ENCODE measurements at regions not wholly inside any gene's neighbourhood (a gene's known extent, or its start where the extent isn't known, plus 50 kb on each side); places are given as distances from the start of the nearest gene placed in this dataset.
A peak's percentile ranks its signal among the peaks of the same experiment; 100 is the strongest.

DNA sequence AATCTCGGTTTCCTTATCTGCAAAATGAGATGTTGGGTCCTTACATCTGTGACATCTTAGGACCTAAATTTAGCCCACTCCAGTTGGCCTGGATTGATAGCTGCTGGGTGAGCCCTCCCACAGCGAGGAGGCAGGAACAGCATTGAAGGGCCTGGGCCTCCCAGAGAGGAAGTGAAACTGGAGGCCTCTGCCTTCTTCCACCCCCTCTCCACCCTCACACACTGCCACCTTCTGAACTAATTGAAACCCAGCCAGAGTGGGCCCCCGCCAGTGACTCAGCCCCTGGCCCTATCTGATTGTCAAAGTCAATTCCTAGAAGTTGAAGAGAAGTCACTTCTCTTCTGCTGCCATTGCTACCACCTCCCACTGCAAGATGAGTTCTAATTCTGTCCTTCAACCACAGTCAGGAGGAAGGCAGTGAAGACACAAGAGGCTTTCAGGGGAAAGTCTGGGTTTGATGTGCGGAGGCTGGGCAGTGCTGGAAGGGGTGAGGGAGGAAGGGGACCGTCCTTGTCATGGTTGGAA lies 55.2 kb upstream of the NEK6 start:
- H3K27me3 Mint-ChIP-seq, result no peaks in the 10 kb centered on the region
- peaks cover 13 to 36% of the 10 kb centered on the region in 2 donors for H3K4me1 ChIP-seq (ENCODE audit: control insufficient read depth in 2 of 2, insufficient read depth in 2 of 2, low read length in 2 of 2)
- H3K9me3 ChIP-seq (ENCODE audit: control insufficient read depth in 2 of 3, low read length in 3 of 3), result no peaks in the 10 kb centered on the region
- ATAC-seq (peak; percentile 96), DNase-seq (peak in 4 of 9 donors; percentile 5 to 85 (median 22))
- H3K36me3 ChIP-seq (ENCODE audit: control insufficient read depth in 2 of 3, insufficient read depth in 3 of 3, low read length in 3 of 3), result no peaks in the 10 kb centered on the region
- H3K27me3 ChIP-seq (ENCODE audit: control insufficient read depth in 2 of 2, insufficient read depth in 2 of 2, low read length in 2 of 2), result no peaks in the 10 kb centered on the region
- intact Hi-C loops (cut with micrococcal nuclease), result loop anchor here in 1 of 2 donors (1.0 to 5.0 kb wide), 2 partner anchors 14 to 55 kb away; partner anchors contain the start of gene NEK6
- ChIA-PET POLR2A (no interaction called here), CTCF (no interaction called here)
- peak overlapping the region in 9 of 10 donors; percentile 23 to 81 (median 42) for H3K4me3 Mint-ChIP-seq
- H3K4me1 Mint-ChIP-seq, result peaks cover 6 to 70% (median 24%) of the 10 kb centered on the region in 7 donors
- peaks cover 0 to 23% (median 0%) of the 10 kb centered on the region in 5 donors for H3K36me3 Mint-ChIP-seq
- no peak overlapping the region for H3K4me3 ChIP-seq (ENCODE audit: low read length)
- peaks cover 0 to 5% (median 0%) of the 10 kb centered on the region in 11 donors for H3K9me3 Mint-ChIP-seq
- no peak overlapping the region for H3K27ac ChIP-seq (ENCODE audit: low read depth, low read length)
- H3K27ac Mint-ChIP-seq, result peak overlapping the region; percentile 12 to 93 (median 57)

DNA sequence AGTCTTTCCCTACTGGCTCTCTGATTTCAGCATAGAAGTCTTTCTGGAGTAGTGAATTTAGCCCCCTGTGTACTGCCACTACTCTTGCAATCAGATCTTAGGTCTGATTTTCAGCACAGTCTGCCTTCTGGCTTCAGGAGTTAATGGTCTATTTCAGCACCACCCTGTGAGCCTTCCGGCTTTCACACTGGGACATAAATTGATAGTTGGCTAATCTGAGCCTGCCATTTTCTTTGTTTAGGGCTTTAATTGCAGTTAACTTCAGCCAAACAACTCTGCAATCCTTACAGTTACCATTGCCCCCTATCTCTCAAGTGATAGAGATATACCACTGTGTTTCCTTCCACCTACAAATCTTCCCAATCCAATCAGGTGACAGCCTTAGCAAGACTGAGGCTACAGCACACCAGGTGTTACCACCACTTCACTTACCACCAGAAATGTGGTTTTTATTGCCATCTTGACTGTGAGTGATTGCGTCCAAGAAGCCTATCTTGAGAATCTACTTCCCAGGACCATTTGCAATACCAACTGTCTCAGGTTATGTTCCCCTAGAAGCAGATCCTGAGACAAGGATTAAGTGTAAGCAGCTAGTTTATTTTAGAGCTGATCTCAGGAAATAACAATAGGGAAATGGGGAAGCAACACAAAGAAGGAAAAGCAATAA lies 51.9 kb upstream of the NEK6 start:
- no peak overlapping the region for H3K4me3 Mint-ChIP-seq
- Histone ChIP-seq H3K4me1 (ENCODE audit: control insufficient read depth in 2 of 2, insufficient read depth in 2 of 2, low read length in 2 of 2) (peaks cover 13 to 52% of the 10 kb centered on the region in 2 donors), H3K27ac (ENCODE audit: low read depth, low read length) (no peak overlapping the region), H3K36me3 (ENCODE audit: control insufficient read depth in 2 of 3, insufficient read depth in 3 of 3, low read length in 3 of 3) (no peaks in the 10 kb centered on the region), H3K27me3 (ENCODE audit: control insufficient read depth in 2 of 2, insufficient read depth in 2 of 2, low read length in 2 of 2) (no peaks in the 10 kb centered on the region), H3K9me3 (ENCODE audit: control insufficient read depth in 2 of 3, low read length in 3 of 3) (no peaks in the 10 kb centered on the region), H3K4me3 (ENCODE audit: low read length) (no peak overlapping the region)
- H3K27me3 Mint-ChIP-seq, result no peaks in the 10 kb centered on the region
- DNase-seq (no peak), ATAC-seq (no peak)
- H3K4me1 Mint-ChIP-seq, result peaks cover 15 to 79% (median 31%) of the 10 kb centered on the region in 7 donors
- ChIA-PET CTCF (no interaction called here), POLR2A (no interaction called here)
- H3K36me3 Mint-ChIP-seq, result peaks cover 0 to 24% (median 0%) of the 10 kb centered on the region in 5 donors
- H3K27ac Mint-ChIP-seq, result no peak overlapping the region
- peaks cover 0 to 7% (median 0%) of the 10 kb centered on the region in 11 donors for H3K9me3 Mint-ChIP-seq
- intact Hi-C loops (cut with micrococcal nuclease), result no loop called here

DNA sequence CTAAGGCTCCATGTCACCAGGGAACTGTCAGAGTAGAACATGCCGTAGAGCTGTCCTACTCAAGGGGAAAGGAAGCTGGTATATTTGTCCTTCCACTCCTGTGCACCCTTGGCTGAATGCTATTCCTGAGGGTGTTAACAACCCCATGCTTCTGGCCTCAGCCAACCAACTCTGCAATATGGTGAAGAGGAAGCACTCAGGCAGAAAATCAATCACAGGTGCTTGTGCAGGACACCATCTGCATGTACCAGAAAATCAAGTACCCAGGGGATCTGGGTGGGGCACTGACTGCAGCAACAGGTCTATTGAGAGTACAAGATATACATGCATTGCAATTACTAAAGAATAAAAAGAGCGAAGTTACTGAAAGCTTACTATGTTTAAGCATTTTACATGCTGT lies 51.4 kb upstream of the NEK6 start:
- CTCF ChIA-PET, result no interaction called here

More for the DNA sequence above, 51.4 kb upstream of the NEK6 start:
- Histone ChIP-seq H3K4me1 (ENCODE audit: control insufficient read depth in 2 of 2, insufficient read depth in 2 of 2, low read length in 2 of 2) (peaks cover 13 to 52% of the 10 kb centered on the region in 2 donors), H3K27me3 (ENCODE audit: control insufficient read depth in 2 of 2, insufficient read depth in 2 of 2, low read length in 2 of 2) (no peaks in the 10 kb centered on the region), H3K4me3 (ENCODE audit: low read length) (no peak overlapping the region), H3K27ac (ENCODE audit: low read depth, low read length) (no peak overlapping the region), H3K36me3 (ENCODE audit: control insufficient read depth in 2 of 3, insufficient read depth in 3 of 3, low read length in 3 of 3) (no peaks in the 10 kb centered on the region), H3K9me3 (ENCODE audit: control insufficient read depth in 2 of 3, low read length in 3 of 3) (no peaks in the 10 kb centered on the region)
- peaks cover 0 to 7% (median 0%) of the 10 kb centered on the region in 11 donors for H3K9me3 Mint-ChIP-seq
- DNase-seq (no peak), ATAC-seq (no peak)
- H3K4me3 Mint-ChIP-seq, result peak overlapping the region in 1 of 10 donors; percentile 18
- H3K36me3 Mint-ChIP-seq, result peaks cover 0 to 24% (median 0%) of the 10 kb centered on the region in 5 donors
- intact Hi-C loops (cut with micrococcal nuclease), result no loop called here
- peaks cover 15 to 78% (median 31%) of the 10 kb centered on the region in 7 donors for H3K4me1 Mint-ChIP-seq
- POLR2A ChIA-PET, result no interaction called here
- no peaks in the 10 kb centered on the region for H3K27me3 Mint-ChIP-seq
- H3K27ac Mint-ChIP-seq, result no peak overlapping the region
